Caco-2 (cell line): ENCODE measurements at regions not wholly inside any gene's neighbourhood (a gene's known extent, or its start where the extent isn't known, plus 50 kb on each side); places are given as distances from the start of the nearest gene placed in this dataset.

ENCODE experiments used
- BruUV-seq: library from RNA; stranded (reverse); fragments of 400-500 nt; replicated peaks from 2 replicates; lab custom pipeline; 2021; lab: Mats Ljungman, UMichigan
- CTCF ChIA-PET: fragments of 300-600 bp; sonication (Branson Sonifier 250); formaldehyde crosslinking; loops from one replicate; lab custom pipeline; 2022; ENCODE audit warnings: antibody characterized with exemption; lab: Charles Lee
- POLR2A ChIA-PET: fragments of 300-600 bp; sonication (Branson Sonifier 250); formaldehyde crosslinking; loops from one replicate; lab custom pipeline; 2022; ENCODE audit warnings: antibody characterized with exemption; lab: Charles Lee
- DNase-seq, 2 experiments: peaks; one replicate each; pipeline versions ENCODE4 v3.0.0 to v3.0.0-alpha.2; 2020 to 2022
- H3K27me3 ChIP-seq: replicated peaks from 2 replicates; pipeline ENCODE4 v1.6.0; 2011; ENCODE audit warnings: low read length; ENCODE audit not compliant: control insufficient read depth, insufficient read depth
- H3K36me3 ChIP-seq: 2 replicates; pipeline ENCODE4 v1.5.1; 2011; ENCODE audit warnings: low read length; ENCODE audit not compliant: control insufficient read depth, insufficient read depth
- H3K4me1 ChIP-seq: fragments of 250-450 bp; sonication (Bioruptor Pico); 2 replicates; pipeline ENCODE4 v1.5.1; 2020; ENCODE audit warnings: mild to moderate bottlenecking
- H3K4me3 ChIP-seq: 2 replicates; pipeline ENCODE4 v1.5.1; 2011; ENCODE audit warnings: low read depth, mild to moderate bottlenecking, control low read depth, low read length
- H3K9me3 ChIP-seq: fragments of 250-450 bp; sonication (Bioruptor Pico); 2 replicates; pipeline ENCODE4 v1.5.1; 2020; ENCODE audit warnings: mild to moderate bottlenecking, moderate library complexity
- H3K27ac Mint-ChIP-seq: one replicate; pipeline ENCODE4 v1.8.0; 2022; ENCODE audit warnings: mixed read lengths; ENCODE audit not compliant: unreplicated experiment
- H3K27me3 Mint-ChIP-seq: one replicate; pipeline ENCODE4 v1.8.0; 2022; ENCODE audit warnings: mixed read lengths; ENCODE audit not compliant: insufficient read depth, unreplicated experiment
- H3K36me3 Mint-ChIP-seq: one replicate; pipeline ENCODE4 v1.8.0; 2022; ENCODE audit warnings: mild to moderate bottlenecking, mixed read lengths; ENCODE audit not compliant: insufficient read depth, unreplicated experiment
- H3K4me1 Mint-ChIP-seq: one replicate; pipeline ENCODE4 v1.8.0; 2022; ENCODE audit warnings: low read depth, mixed read lengths; ENCODE audit not compliant: unreplicated experiment
- H3K4me3 Mint-ChIP-seq: one replicate; pipeline ENCODE4 v1.8.0; 2022; ENCODE audit warnings: mild to moderate bottlenecking, moderate library complexity, mixed read lengths; ENCODE audit not compliant: unreplicated experiment
- H3K9me3 Mint-ChIP-seq: one replicate; pipeline ENCODE4 v1.8.0; 2022; ENCODE audit warnings: mixed read lengths; ENCODE audit not compliant: unreplicated experiment
- intact Hi-C: fragments of 100-400 bp; cut with micrococcal nuclease; formaldehyde crosslinking; loops from one replicate; pipeline ENCODE4 v1.10.0; 2022; ENCODE audit not compliant: unreplicated experiment
- TF ChIP-seq, protein P1 (sequence below), 2 experiments: fragments of 200-600 bp in 1 of 2; IDR thresholded peaks; 1 replicate in 1 of 2; 2 replicates in 1 of 2; pipeline versions ENCODE4 v1.5.1 to v1.8.0; 2011 to 2022; ENCODE audit warnings: antibody characterized with exemption in 1 of 2, control low read depth in 1 of 2, inconsistent platforms in 1 of 2, low read depth in 1 of 2, low read length in 1 of 2, mild to moderate bottlenecking in 1 of 2, moderate library complexity in 1 of 2; ENCODE audit not compliant: insufficient read depth in 1 of 2, severe bottlenecking in 1 of 2, unreplicated experiment in 1 of 2

DNA sequence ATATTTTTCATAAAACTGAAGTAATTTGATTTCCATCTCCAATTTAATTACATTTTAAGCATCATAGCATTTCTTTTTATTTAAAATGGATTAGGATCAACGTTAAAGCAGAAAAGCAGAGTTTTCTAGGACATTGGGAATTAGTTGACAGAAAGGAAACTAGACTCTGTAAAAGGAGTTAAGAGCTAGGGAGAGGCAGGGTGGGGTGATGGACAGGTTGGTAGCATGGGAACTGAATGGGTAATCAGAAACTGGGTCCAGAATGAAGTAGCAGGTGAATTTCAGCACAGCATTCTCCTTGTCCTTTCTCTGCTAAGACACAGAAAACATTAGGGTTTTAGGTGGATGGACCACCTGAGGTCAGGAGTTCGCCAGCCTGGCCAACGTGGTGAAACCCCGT is 97.6 kb downstream of the ANAPC4 start:
- TF ChIP-seq, protein P1, sequence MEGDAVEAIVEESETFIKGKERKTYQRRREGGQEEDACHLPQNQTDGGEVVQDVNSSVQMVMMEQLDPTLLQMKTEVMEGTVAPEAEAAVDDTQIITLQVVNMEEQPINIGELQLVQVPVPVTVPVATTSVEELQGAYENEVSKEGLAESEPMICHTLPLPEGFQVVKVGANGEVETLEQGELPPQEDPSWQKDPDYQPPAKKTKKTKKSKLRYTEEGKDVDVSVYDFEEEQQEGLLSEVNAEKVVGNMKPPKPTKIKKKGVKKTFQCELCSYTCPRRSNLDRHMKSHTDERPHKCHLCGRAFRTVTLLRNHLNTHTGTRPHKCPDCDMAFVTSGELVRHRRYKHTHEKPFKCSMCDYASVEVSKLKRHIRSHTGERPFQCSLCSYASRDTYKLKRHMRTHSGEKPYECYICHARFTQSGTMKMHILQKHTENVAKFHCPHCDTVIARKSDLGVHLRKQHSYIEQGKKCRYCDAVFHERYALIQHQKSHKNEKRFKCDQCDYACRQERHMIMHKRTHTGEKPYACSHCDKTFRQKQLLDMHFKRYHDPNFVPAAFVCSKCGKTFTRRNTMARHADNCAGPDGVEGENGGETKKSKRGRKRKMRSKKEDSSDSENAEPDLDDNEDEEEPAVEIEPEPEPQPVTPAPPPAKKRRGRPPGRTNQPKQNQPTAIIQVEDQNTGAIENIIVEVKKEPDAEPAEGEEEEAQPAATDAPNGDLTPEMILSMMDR (IDR thresholded peaks at IDR 0.05; ENCODE audit: insufficient read depth in 1 of 2, low read depth in 1 of 2, low read length in 1 of 2, severe bottlenecking in 1 of 2, unreplicated experiment in 1 of 2) = no peak
- Mint-ChIP-seq H3K27me3 (no peaks in the 10 kb centered on the region), H3K4me1 (no peaks in the 10 kb centered on the region), H3K4me3 (no peak overlapping the region), H3K36me3 (no peaks in the 10 kb centered on the region), H3K27ac (no peak overlapping the region), H3K9me3 (no peaks in the 10 kb centered on the region)
- ChIA-PET POLR2A (no interaction called here), CTCF (no interaction called here)
- DNase-seq = no peak
- Histone ChIP-seq H3K9me3 (no peaks in the 10 kb centered on the region), H3K4me3 (no peak overlapping the region), H3K36me3 (no peaks in the 10 kb centered on the region), H3K4me1 (no peaks in the 10 kb centered on the region), H3K27me3 (no peaks in the 10 kb centered on the region)
- intact Hi-C loops = no loop called here
- no TSS peak for BruUV-seq

DNA sequence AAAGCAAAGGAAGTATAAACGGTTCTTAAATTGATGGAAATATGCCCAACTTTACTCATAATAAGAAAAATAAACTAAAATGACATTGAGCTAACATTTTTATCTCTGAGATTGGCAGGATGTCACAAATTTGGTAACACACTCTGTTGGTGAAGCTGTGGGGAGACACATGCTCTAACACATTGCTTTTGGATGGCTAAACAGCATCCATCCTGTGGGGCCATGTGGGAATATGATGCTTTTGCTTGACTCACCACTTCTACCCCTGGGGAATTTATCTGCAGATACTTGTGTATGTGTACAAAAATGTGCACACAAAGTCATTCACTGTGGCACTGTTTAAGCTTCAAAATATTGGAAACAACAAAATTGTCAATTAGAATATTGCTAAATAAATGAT is 100.2 kb downstream of the ANAPC4 start:
- TF ChIP-seq, protein P1 (IDR thresholded peaks at IDR 0.05; ENCODE audit: insufficient read depth in 1 of 2, low read depth in 1 of 2, low read length in 1 of 2, severe bottlenecking in 1 of 2, unreplicated experiment in 1 of 2) = no peak
- DNase-seq = no peak
- H3K4me1 ChIP-seq = no peaks in the 10 kb centered on the region
- H3K27ac Mint-ChIP-seq = no peak overlapping the region
- H3K4me1 Mint-ChIP-seq = no peaks in the 10 kb centered on the region
- ChIA-PET CTCF (no interaction called here), POLR2A (no interaction called here)
- no peaks in the 10 kb centered on the region for H3K9me3 ChIP-seq
- no peaks in the 10 kb centered on the region for H3K36me3 Mint-ChIP-seq
- BruUV-seq = no TSS peak
- H3K9me3 Mint-ChIP-seq = no peaks in the 10 kb centered on the region
- no peaks in the 10 kb centered on the region for H3K36me3 ChIP-seq
- intact Hi-C loops = no loop called here
- H3K27me3 ChIP-seq = no peaks in the 10 kb centered on the region; the same call in 1 of the 2 replicates
- H3K27me3 Mint-ChIP-seq = no peaks in the 10 kb centered on the region
- H3K4me3 Mint-ChIP-seq = no peak overlapping the region
- H3K4me3 ChIP-seq = no peak overlapping the region

DNA sequence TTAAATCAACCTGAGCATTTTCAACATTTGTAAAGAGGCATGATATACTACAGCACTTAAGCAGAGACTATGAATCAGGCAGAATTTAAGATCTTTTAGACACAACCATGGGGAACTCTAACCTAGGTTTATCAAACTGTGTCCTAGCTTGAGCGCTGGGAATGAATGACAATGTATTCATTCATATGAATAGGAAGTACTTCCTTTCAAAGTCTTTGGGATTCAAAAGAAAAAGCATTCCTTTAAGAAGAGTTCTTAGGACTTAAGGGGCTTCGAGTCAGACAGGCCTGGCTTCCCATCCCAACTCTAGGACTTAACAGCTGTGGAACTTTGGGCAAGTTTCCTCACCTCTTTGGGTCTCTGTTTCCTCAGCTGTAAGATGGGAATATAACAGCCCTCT is 104.6 kb downstream of the ANAPC4 start:
- Mint-ChIP-seq H3K4me1 (no peaks in the 10 kb centered on the region), H3K27ac (no peak overlapping the region)

More for the DNA sequence above, 104.6 kb downstream of the ANAPC4 start:
- TF ChIP-seq, protein P1 (IDR thresholded peaks at IDR 0.05; ENCODE audit: insufficient read depth in 1 of 2, low read depth in 1 of 2, low read length in 1 of 2, severe bottlenecking in 1 of 2, unreplicated experiment in 1 of 2) = no peak
- BruUV-seq = no TSS peak
- POLR2A ChIA-PET = no interaction called here
- H3K36me3 ChIP-seq = no peaks in the 10 kb centered on the region
- no peaks in the 10 kb centered on the region for H3K9me3 Mint-ChIP-seq
- H3K9me3 ChIP-seq = no peaks in the 10 kb centered on the region
- no peak for DNase-seq
- intact Hi-C loops = no loop called here
- no peak overlapping the region for H3K4me3 ChIP-seq
- H3K27me3 Mint-ChIP-seq = no peaks in the 10 kb centered on the region
- CTCF ChIA-PET = no interaction called here
- H3K4me3 Mint-ChIP-seq = no peak overlapping the region
- no peaks in the 10 kb centered on the region for H3K36me3 Mint-ChIP-seq
- H3K4me1 ChIP-seq = no peaks in the 10 kb centered on the region
- H3K27me3 ChIP-seq = no peaks in the 10 kb centered on the region; the same call in 1 of the 2 replicates
